OCI-LY7 (cell line): ENCODE measurements at regions not wholly inside any gene's neighbourhood (a gene's known extent, or its start where the extent isn't known, plus 50 kb on each side); places are given as distances from the start of the nearest gene placed in this dataset.

Experiments used
- BruUV-seq: library from RNA; stranded (reverse); fragments of 400-500 nt; replicated peaks from 2 replicates; lab custom pipeline; 2021; lab: Mats Ljungman, UMichigan
- CTCF ChIA-PET: fragments of 300-600 bp; sonication (Branson Sonifier 250); formaldehyde crosslinking; loops from one replicate; lab custom pipeline; 2022; ENCODE audit warnings: antibody characterized with exemption; ENCODE audit not compliant: unreplicated experiment; lab: Charles Lee
- POLR2A ChIA-PET: fragments of 300-600 bp; sonication (Branson Sonifier 250); formaldehyde crosslinking; loops from one replicate; lab custom pipeline; 2022; ENCODE audit warnings: antibody characterized with exemption; lab: Charles Lee
- DNase-seq: peaks from one replicate; pipeline ENCODE4 v3.0.0-alpha.2; 2015; ENCODE audit warnings: low spot score
- H2AFZ ChIP-seq: fragments of 200-600 bp; sonication (generic), shearing (Covaris generic); 2 replicates; pipeline ENCODE4 v1.6.1; 2014; ENCODE audit warnings: mild to moderate bottlenecking, antibody characterized with exemption, low read length, moderate library complexity
- H3K27ac ChIP-seq: fragments of 200-600 bp; sonication (generic); 2 replicates; pipeline ENCODE4 v1.5.1; 2014; ENCODE audit warnings: mixed run types, low read depth, mild to moderate bottlenecking, moderate library complexity, low read length, inconsistent platforms; ENCODE audit not compliant: poor library complexity, severe bottlenecking
- H3K36me3 ChIP-seq: fragments of 200-600 bp; sonication (generic); 2 replicates; pipeline ENCODE4 v1.6.1; 2014; ENCODE audit warnings: mild to moderate bottlenecking, antibody characterized with exemption, low read length, moderate library complexity, mixed read lengths; ENCODE audit not compliant: insufficient read depth
- H3K4me1 ChIP-seq: fragments of 200-600 bp; sonication (generic); 2 replicates; pipeline ENCODE4 v1.5.1; 2014; ENCODE audit warnings: mild to moderate bottlenecking, low read length; ENCODE audit not compliant: insufficient read depth, poor library complexity, severe bottlenecking
- H3K4me2 ChIP-seq: fragments of 200-600 bp; sonication (generic); 2 replicates; pipeline ENCODE4 v1.6.1; 2014; ENCODE audit warnings: mild to moderate bottlenecking, low read length
- H3K4me3 ChIP-seq: fragments of 200-600 bp; sonication (generic); 2 replicates; pipeline ENCODE4 v1.5.1; 2014; ENCODE audit warnings: mild to moderate bottlenecking, low read depth, low read length; ENCODE audit not compliant: poor library complexity, severe bottlenecking
- H3K79me2 ChIP-seq: fragments of 200-600 bp; sonication (generic); 2 replicates; pipeline ENCODE4 v1.6.1; 2016; ENCODE audit warnings: low read depth, mild to moderate bottlenecking, low read length, moderate library complexity, mixed read lengths; ENCODE audit not compliant: insufficient read depth
- H3K9me2 ChIP-seq: fragments of 200-600 bp; sonication (generic); 2 replicates; pipeline ENCODE4 v1.6.1; 2016; ENCODE audit warnings: mild to moderate bottlenecking, low read length, mixed read lengths; ENCODE audit not compliant: insufficient read depth
- H3K9me3 ChIP-seq: fragments of 200-600 bp; sonication (generic); 2 replicates; pipeline ENCODE4 v1.6.1; 2014; ENCODE audit warnings: mild to moderate bottlenecking, mixed run types, low read length, mixed read lengths
- H4K20me1 ChIP-seq: fragments of 200-600 bp; sonication (generic); 2 replicates; pipeline ENCODE4 v1.6.1; 2014; ENCODE audit warnings: mild to moderate bottlenecking, antibody characterized with exemption, low read length, moderate library complexity, mixed read lengths; ENCODE audit not compliant: insufficient read depth
- CTCF ChIP-seq: fragments of 200-600 bp; sonication (generic); conservative IDR thresholded peaks from 2 replicates; pipeline ENCODE4 v1.5.1; 2014; ENCODE audit warnings: mild to moderate bottlenecking, antibody characterized with exemption, low read length, moderate library complexity, mixed read lengths
- EZH2phosphoT487 ChIP-seq: fragments of 200-600 bp; sonication (generic); IDR thresholded peaks from 2 replicates; pipeline ENCODE4 v1.6.1; 2018; ENCODE audit warnings: low read depth, borderline replicate concordance, mild to moderate bottlenecking, mixed run types, antibody characterized with exemption, low read length, moderate library complexity, mixed read lengths
- intact Hi-C: fragments of 100-400 bp; cut with micrococcal nuclease; formaldehyde crosslinking; loops from one replicate; pipeline ENCODE4 v1.10.0; 2022; ENCODE audit not compliant: unreplicated experiment

GRCh38 chr11:130673698-130674097 lies 225.3 kb downstream of the ADAMTS15 start:
- no peak for DNase-seq
- CTCF ChIA-PET: no interaction called here
- Histone ChIP-seq H4K20me1 (no peaks in the 10 kb centered on the region), H3K36me3 (no peaks in the 10 kb centered on the region), H3K27ac (no peak overlapping the region), H3K4me2 (no peak overlapping the region), H3K79me2 (no peaks in the 10 kb centered on the region), H2AFZ (no peak overlapping the region), H3K9me2 (no peaks in the 10 kb centered on the region), H3K4me1 (no peaks in the 10 kb centered on the region), H3K9me3 (peaks cover 4% of the 10 kb centered on the region; the same call in 1 of the 2 replicates), H3K4me3 (no peak overlapping the region)
- POLR2A ChIA-PET: no interaction called here
- no TSS peak for BruUV-seq
- TF ChIP-seq CTCF (no peak), EZH2phosphoT487 (no peak)
- intact Hi-C loops: no loop called here

- peaks cover 8% of the 10 kb centered on the region; the same call in 1 of the 2 replicates for H3K9me3 ChIP-seq
- TF ChIP-seq EZH2phosphoT487: no peak
- TF ChIP-seq CTCF: no peak
- no peak overlapping the region for H2AFZ ChIP-seq
- no peak overlapping the region for H3K27ac ChIP-seq
- H3K4me3 ChIP-seq: no peak overlapping the region
- intact Hi-C loops: no loop called here
- H3K9me2 ChIP-seq: no peaks in the 10 kb centered on the region
- ChIA-PET POLR2A (no interaction called here), CTCF (no interaction called here)
- no peaks in the 10 kb centered on the region for H4K20me1 ChIP-seq
- BruUV-seq: no TSS peak
- H3K79me2 ChIP-seq: no peaks in the 10 kb centered on the region
- H3K36me3 ChIP-seq: no peaks in the 10 kb centered on the region
- H3K4me2 ChIP-seq: no peak overlapping the region
- H3K4me1 ChIP-seq: no peaks in the 10 kb centered on the region
- no peak for DNase-seq
These were observed 226.4 kb downstream of the ADAMTS15 start for GRCh38 chr11:130674686-130675308.

GRCh38 chr11:130675371-130675821 lies 227.0 kb downstream of the ADAMTS15 start:
- BruUV-seq: no TSS peak
- CTCF ChIA-PET: no interaction called here
- no peaks in the 10 kb centered on the region for H3K4me1 ChIP-seq

More at GRCh38 chr11:130675371-130675821, 227.0 kb downstream of the ADAMTS15 start:
- Histone ChIP-seq H3K27ac (no peak overlapping the region), H3K9me2 (no peaks in the 10 kb centered on the region), H3K9me3 (peaks cover 8% of the 10 kb centered on the region; the same call in 1 of the 2 replicates), H2AFZ (no peak overlapping the region), H3K4me2 (no peak overlapping the region), H3K4me3 (no peak overlapping the region), H3K36me3 (no peaks in the 10 kb centered on the region), H4K20me1 (no peaks in the 10 kb centered on the region), H3K79me2 (no peaks in the 10 kb centered on the region)
- POLR2A ChIA-PET: interaction anchor here (0.5 kb wide), 1 partner anchor 135 kb away, joined by 3 read pairs; no protein-coding TSS in a partner anchor
- TF ChIP-seq EZH2phosphoT487 (no peak), CTCF (no peak)
- no peak for DNase-seq
- intact Hi-C loops: no loop called here
